NCI-H2171 treated with DMSO at 0.1 percent for 48 hours (cell line): ENCODE measurements at regions not wholly inside any gene's neighbourhood (a gene's known extent, or its start where the extent isn't known, plus 50 kb on each side); places are given as distances from the start of the nearest gene placed in this dataset.

Experiments used
- DNase-seq: peaks from one replicate; lab custom pipeline; 2025; lab: John Stamatoyannopoulos, UW

GRCh38 chr5:77844623-77845323, 68.6 kb upstream of the TBCA start:
- DNase-seq = no peak

DNA sequence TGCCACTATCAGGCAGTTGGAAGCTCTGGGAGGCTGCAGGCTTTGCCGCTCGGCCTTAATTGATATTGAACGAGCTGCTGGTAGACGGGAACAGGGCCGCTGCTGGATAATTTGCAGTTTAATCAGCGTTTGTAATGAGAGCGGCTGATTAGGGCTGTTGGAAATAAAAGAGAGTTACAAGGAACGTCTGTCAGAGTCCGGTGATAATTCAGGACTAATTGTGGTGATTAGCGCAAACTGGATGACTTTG, 68.2 kb upstream of the TBCA start:
- no peak for DNase-seq

DNA sequence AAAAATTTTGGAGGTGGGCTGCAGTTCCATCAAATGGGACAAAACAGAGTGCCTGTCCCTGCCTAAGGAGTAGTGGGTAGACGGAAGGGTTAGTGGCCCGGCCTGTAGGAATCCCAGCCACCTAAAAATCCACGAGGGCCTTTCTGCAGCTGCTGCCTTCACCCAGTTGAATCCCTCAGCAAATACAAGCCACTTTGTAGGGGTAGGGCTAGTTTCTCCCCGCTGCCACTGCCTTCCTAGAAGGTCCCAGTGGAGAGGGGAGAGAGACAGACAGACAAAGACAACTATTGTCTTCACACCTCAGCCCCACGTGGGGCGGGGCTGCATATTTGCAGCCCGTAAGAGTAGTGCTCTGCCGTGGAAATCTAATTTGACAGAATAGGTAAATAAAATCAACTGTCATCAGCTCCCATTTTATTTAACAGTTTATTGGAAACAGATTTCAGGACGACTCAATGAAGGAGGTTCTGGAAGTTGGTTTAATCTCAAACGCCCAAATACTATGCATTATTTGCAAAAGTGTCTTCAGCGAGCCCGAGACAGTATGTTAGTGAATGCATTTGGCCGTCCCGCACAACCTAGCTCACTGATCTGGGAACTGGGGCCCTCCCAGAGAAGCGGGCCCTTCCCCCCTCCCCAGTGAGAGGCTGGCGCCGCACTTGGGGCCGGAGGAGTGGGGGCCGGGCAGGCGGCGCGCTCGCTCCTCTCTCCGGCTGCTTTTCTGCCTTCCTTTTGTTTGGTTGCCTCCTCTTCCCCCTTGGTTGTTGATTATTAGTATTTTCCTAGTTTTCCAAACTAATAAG, 67.6 kb upstream of the TBCA start:
- no peak for DNase-seq

DNA sequence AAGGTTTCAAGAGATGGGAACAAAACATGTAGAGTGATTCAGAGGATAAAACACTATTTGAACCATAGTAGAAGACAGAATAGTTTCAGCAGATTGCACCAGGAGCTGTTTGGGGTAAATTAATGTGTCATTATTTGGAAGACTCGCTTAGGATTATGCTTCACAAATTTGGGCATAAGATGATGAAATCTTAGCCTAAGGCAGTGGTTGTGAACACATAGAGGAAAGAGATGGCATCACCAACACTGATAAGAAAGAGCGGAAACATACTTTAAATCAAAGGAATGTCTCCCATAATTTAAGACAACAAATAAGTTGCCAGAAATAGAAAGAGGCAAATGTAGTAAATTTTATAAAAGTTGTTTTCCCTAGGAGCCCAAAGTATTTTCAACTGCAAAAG, 66.1 kb upstream of the TBCA start:
- DNase-seq = no peak

- DNase-seq = no peak
Observed at GRCh38 chr5:77841616-77842015, 65.5 kb upstream of the TBCA start.

DNA sequence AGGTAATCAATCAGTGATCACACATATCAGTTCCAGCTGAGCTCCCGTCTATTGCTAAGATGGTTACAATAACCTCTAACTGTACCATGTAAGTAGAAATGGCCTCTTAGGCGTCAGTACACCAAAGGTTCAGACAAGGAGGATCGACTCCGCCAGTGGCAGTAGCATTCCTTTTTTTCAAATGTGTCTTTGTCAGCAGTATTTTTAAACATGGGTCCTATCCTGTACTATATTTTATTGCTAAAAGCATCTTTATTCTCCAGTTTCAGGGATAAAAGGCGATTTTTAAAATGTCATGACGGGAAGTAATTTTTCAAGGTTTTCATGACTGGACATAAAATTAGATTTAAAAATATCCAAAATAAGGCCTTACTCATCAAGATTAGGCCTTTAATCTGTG, 64.8 kb upstream of the TBCA start:
- DNase-seq = no peak

- DNase-seq = no peak
Observed at GRCh38 chr5:77839691-77840090, 63.6 kb upstream of the TBCA start.

GRCh38 chr5:77832938-77833337, 56.8 kb upstream of the TBCA start:
- no peak for DNase-seq

GRCh38 chr5:77832166-77832770, 56.1 kb upstream of the TBCA start:
- no peak for DNase-seq

- no peak for DNase-seq
Observed at GRCh38 chr5:77828445-77828844, 52.3 kb upstream of the TBCA start.
